ENCODE measurements at regions not wholly inside any gene's neighbourhood (a gene's known extent, or its start where the extent isn't known, plus 50 kb on each side); places are given as distances from the start of the nearest gene placed in this dataset.
A peak's percentile ranks its signal among the peaks of the same experiment; 100 is the strongest.

DNA sequence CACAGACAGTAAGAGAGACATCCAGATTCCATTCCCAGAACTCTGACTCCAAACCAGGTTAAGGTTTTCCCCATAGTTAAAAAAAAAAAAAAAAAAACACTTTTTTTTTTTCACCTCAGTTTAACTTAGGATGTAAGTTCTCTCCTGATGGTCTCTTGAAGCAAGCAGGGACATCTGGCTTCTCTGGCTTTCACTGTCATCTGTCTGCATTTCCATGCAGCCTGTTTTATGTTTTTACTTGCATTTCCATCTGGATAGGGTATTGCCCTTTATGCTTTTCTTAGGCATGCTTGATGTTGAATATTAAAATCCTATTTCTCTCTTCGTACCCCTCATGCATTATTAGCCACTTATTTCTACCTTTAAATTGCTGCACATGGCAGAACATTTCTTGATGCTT lies 135.3 kb upstream of the WWC1 start:
- no peaks in the 10 kb centered on the region for H3K27me3 ChIP-seq
- peaks cover 0 to 15% (median 5%) of the 10 kb centered on the region in 4 donors for H3K4me1 ChIP-seq
- 80 to 88% methylated on average over 1 of the region's 1 CpG for whole genome bisulfite sequencing, 2 donors (ENCODE audit: low coverage in 1 of 2)
- in situ Hi-C loops (cut with MboI; ENCODE audit: low pct_ligation_motif_present in 1 of 4, low pct_unique_long_range_greater_than_20kb in 1 of 4, low sequenced_read_pairs in 3 of 4) (no loop called here), intact Hi-C loops (cut with DNase I; ENCODE audit: low total_unique reads) (no loop called here)
- H3K4me3 ChIP-seq: no peak overlapping the region
- no peaks in the 10 kb centered on the region for H3K9me3 ChIP-seq
- no peak for TF ChIP-seq EP300 (IDR thresholded peaks at IDR 0.05; ENCODE audit: low read depth)
- TF ChIP-seq POLR2A (IDR thresholded peaks at IDR 0.05): no peak
- TF ChIP-seq CTCF (IDR thresholded peaks at IDR 0.05): no peak
- no peak for TF ChIP-seq POLR2AphosphoS5 (IDR thresholded peaks at IDR 0.05)
- no peak overlapping the region for H3K27ac ChIP-seq
- no peaks in the 10 kb centered on the region for H3K36me3 ChIP-seq
- no peak for DNase-seq

DNA sequence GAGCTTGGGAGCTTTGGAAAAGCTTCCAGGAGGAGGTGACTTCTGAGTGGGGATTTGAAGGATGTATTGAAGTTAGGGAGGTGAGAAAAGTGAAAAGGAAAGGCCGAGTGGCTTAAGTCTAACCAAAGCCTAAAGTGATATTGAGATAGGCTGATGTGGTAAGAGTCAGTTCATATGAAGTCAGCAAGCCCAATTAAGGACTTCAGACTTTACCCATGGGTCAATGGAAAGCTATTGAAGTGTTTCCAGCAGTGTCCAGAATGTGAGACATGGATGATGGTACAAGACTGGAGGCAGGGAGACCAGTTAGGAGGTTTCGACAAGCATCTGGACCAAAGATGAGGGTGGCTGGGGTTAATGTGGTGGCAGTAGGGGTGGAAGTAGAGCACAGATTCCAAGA lies 134.3 kb upstream of the WWC1 start:
- no peaks in the 10 kb centered on the region for H3K36me3 ChIP-seq
- WGBS, 2 donors (ENCODE audit: low coverage in 1 of 2): 87 to 97% methylated on average over 2 of the region's 2 CpGs
- H3K4me1 ChIP-seq: peaks cover 0 to 15% (median 5%) of the 10 kb centered on the region in 4 donors
- TF ChIP-seq EP300 (IDR thresholded peaks at IDR 0.05; ENCODE audit: low read depth) (no peak), POLR2A (IDR thresholded peaks at IDR 0.05) (no peak), CTCF (IDR thresholded peaks at IDR 0.05) (no peak)
- intact Hi-C loops (cut with DNase I; ENCODE audit: low total_unique reads) (no loop called here), in situ Hi-C loops (cut with MboI; ENCODE audit: low pct_ligation_motif_present in 1 of 4, low pct_unique_long_range_greater_than_20kb in 1 of 4, low sequenced_read_pairs in 3 of 4) (no loop called here)
- no peak for DNase-seq
- H3K4me3 ChIP-seq: no peak overlapping the region
- no peaks in the 10 kb centered on the region for H3K27me3 ChIP-seq
- no peak overlapping the region for H3K27ac ChIP-seq
- H3K9me3 ChIP-seq: no peaks in the 10 kb centered on the region

GRCh38 chr5:168159425-168159824 lies 132.0 kb upstream of the WWC1 start:
- peaks cover 3 to 29% (median 12%) of the 10 kb centered on the region in 4 donors for H3K4me1 ChIP-seq
- peak; percentile 78 for DNase-seq
- intact Hi-C loops (cut with DNase I; ENCODE audit: low total_unique reads) (no loop called here), in situ Hi-C loops (cut with MboI; ENCODE audit: low pct_ligation_motif_present in 1 of 4, low pct_unique_long_range_greater_than_20kb in 1 of 4, low sequenced_read_pairs in 3 of 4) (no loop called here)
- no peaks in the 10 kb centered on the region for H3K9me3 ChIP-seq
- H3K4me3 ChIP-seq: no peak overlapping the region
- peak overlapping the region; percentile 55 to 72 (median 65) for H3K27ac ChIP-seq
- no peaks in the 10 kb centered on the region for H3K27me3 ChIP-seq
- WGBS, 2 donors (ENCODE audit: low coverage in 1 of 2): 20 to 27% methylated on average over 3 of the region's 3 CpGs
- TF ChIP-seq CTCF (IDR thresholded peaks at IDR 0.05) (peak in 1 of 5 experiments; percentile 34), POLR2A (IDR thresholded peaks at IDR 0.05) (no peak), EP300 (IDR thresholded peaks at IDR 0.05; ENCODE audit: low read depth) (no peak)
- no peaks in the 10 kb centered on the region for H3K36me3 ChIP-seq

DNA sequence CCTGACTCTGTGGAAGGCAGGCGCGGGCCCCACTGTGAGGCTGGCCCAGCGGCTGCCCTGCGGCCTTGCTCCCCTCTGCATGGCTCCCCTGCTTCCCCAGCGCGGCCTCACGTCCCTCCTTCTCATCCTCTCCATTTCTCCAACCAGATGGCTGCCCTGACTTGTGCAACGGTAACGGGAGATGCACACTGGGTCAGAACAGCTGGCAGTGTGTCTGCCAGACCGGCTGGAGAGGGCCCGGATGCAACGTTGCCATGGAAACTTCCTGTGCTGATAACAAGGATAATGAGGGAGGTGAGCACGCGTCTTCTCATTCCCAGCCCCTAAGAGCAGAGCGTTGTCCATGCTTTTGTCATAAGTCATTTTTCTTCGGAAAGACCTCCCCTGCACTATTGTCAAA lies 129.0 kb upstream of the WWC1 start:
- peaks cover 4 to 51% (median 24%) of the 10 kb centered on the region in 4 donors for H3K4me1 ChIP-seq
- no peak for DNase-seq
- intact Hi-C loops (cut with DNase I; ENCODE audit: low total_unique reads) (no loop called here), in situ Hi-C loops (cut with MboI; ENCODE audit: low pct_ligation_motif_present in 1 of 4, low pct_unique_long_range_greater_than_20kb in 1 of 4, low sequenced_read_pairs in 3 of 4) (no loop called here)
- TF ChIP-seq EP300 (IDR thresholded peaks at IDR 0.05; ENCODE audit: low read depth) (no peak), CTCF (IDR thresholded peaks at IDR 0.05) (no peak), POLR2AphosphoS5 (IDR thresholded peaks at IDR 0.05) (no peak), POLR2A (IDR thresholded peaks at IDR 0.05) (no peak)
- no peaks in the 10 kb centered on the region for H3K27me3 ChIP-seq
- 77% methylated on average over 7 to 16 of the region's 16 CpGs for WGBS, 2 donors (ENCODE audit: low coverage in 1 of 2)
- no peaks in the 10 kb centered on the region for H3K9me3 ChIP-seq
- no peak overlapping the region for H3K27ac ChIP-seq
- no peak overlapping the region for H3K4me3 ChIP-seq
- H3K36me3 ChIP-seq: no peaks in the 10 kb centered on the region

Data from transverse colon (tissue), 4 donors.